PFSK-1 (cell line): ENCODE measurements at regions not wholly inside any gene's neighbourhood (a gene's known extent, or its start where the extent isn't known, plus 50 kb on each side); places are given as distances from the start of the nearest gene placed in this dataset.

ENCODE experiments used
- FOXP2 ChIP-seq: optimal IDR thresholded peaks from 2 replicates; pipeline ENCODE3; 2011; ENCODE audit warnings: borderline replicate concordance, control low read depth, inconsistent platforms; ENCODE audit not compliant: insufficient read depth; ENCODE audit errors: extremely low read length, extremely low read depth
- POLR2AphosphoS5 ChIP-seq: IDR thresholded peaks from 2 replicates; pipeline ENCODE4 v1.6.1; 2012; ENCODE audit warnings: low read depth, mild to moderate bottlenecking, control low read depth, low read length, moderate library complexity
- REST ChIP-seq, 2 experiments: IDR thresholded peaks; 2 replicates each; pipeline versions ENCODE4 v1.6.1 to v1.8.0; 2011 to 2012; ENCODE audit warnings: low read depth in 2 of 2, low read length in 2 of 2, control low read depth in 1 of 2, inconsistent platforms in 1 of 2, mild to moderate bottlenecking in 1 of 2, moderate library complexity in 1 of 2; ENCODE audit not compliant: insufficient read depth in 1 of 2
- SIN3A ChIP-seq: IDR thresholded peaks from 2 replicates; pipeline ENCODE4 v1.6.1; 2012; ENCODE audit warnings: mild to moderate bottlenecking, low read length, moderate library complexity, borderline replicate concordance; ENCODE audit not compliant: insufficient read depth
- TAF1 ChIP-seq: IDR thresholded peaks from 2 replicates; pipeline ENCODE4 v1.6.1; 2012; ENCODE audit warnings: low read length, control low read depth, borderline replicate concordance; ENCODE audit not compliant: insufficient read depth

GRCh38 chr2:221074238-221074637 lies 497.9 kb downstream of the EPHA4 start:
- TF ChIP-seq SIN3A: no peak
- no peak for TF ChIP-seq TAF1
- no peak for TF ChIP-seq REST (IDR thresholded peaks at IDR 0.05; ENCODE audit: insufficient read depth in 1 of 2, low read depth in 2 of 2, low read length in 2 of 2)
- TF ChIP-seq POLR2AphosphoS5: no peak
- TF ChIP-seq FOXP2: no peak

GRCh38 chr2:221075203-221075602 lies 496.9 kb downstream of the EPHA4 start:
- no peak for TF ChIP-seq FOXP2
- TF ChIP-seq POLR2AphosphoS5: no peak
- TF ChIP-seq REST (IDR thresholded peaks at IDR 0.05; ENCODE audit: insufficient read depth in 1 of 2, low read depth in 2 of 2, low read length in 2 of 2): no peak
- TF ChIP-seq TAF1: no peak
- TF ChIP-seq SIN3A: no peak

- no peak for TF ChIP-seq REST (IDR thresholded peaks at IDR 0.05; ENCODE audit: insufficient read depth in 1 of 2, low read depth in 2 of 2, low read length in 2 of 2)
- no peak for TF ChIP-seq SIN3A
- no peak for TF ChIP-seq POLR2AphosphoS5
- no peak for TF ChIP-seq TAF1
- TF ChIP-seq FOXP2: no peak
These were observed 494.9 kb downstream of the EPHA4 start for GRCh38 chr2:221077251-221077650.

GRCh38 chr2:221077799-221078198 lies 494.3 kb downstream of the EPHA4 start:
- TF ChIP-seq FOXP2: no peak

GRCh38 chr2:221085341-221085900 lies 486.7 kb downstream of the EPHA4 start:
- no peak for TF ChIP-seq TAF1
- no peak for TF ChIP-seq POLR2AphosphoS5
- TF ChIP-seq SIN3A: no peak
- TF ChIP-seq FOXP2: no peak
- no peak for TF ChIP-seq REST (IDR thresholded peaks at IDR 0.05; ENCODE audit: insufficient read depth in 1 of 2, low read depth in 2 of 2, low read length in 2 of 2)
